Spinal cord (tissue), 9 donors: ENCODE measurements at regions not wholly inside any gene's neighbourhood (a gene's known extent, or its start where the extent isn't known, plus 50 kb on each side); places are given as distances from the start of the nearest gene placed in this dataset.

Source experiments
- DNase-seq, 6 donors: peaks; one replicate each; pipeline versions ENCODE4 v3.0.0 to v3.0.0-alpha.2; 2013 to 2015; ENCODE audit warnings: low spot score in 6 of 6, low read depth in 4 of 6
- H3K27ac ChIP-seq: one replicate; pipeline ENCODE4 v1.5.1; 2013; ENCODE audit warnings: low read depth, low read length, control low read depth
- H3K27me3 ChIP-seq: one replicate; pipeline ENCODE4 v1.6.1; 2013; ENCODE audit warnings: low read length; ENCODE audit not compliant: control insufficient read depth, insufficient read depth
- H3K36me3 ChIP-seq: one replicate; pipeline ENCODE4 v1.6.1; 2013; ENCODE audit warnings: low read length; ENCODE audit not compliant: control insufficient read depth, insufficient read depth
- H3K4me1 ChIP-seq: one replicate; pipeline ENCODE4 v1.6.1; 2013; ENCODE audit warnings: low read length; ENCODE audit not compliant: control insufficient read depth, insufficient read depth
- H3K4me3 ChIP-seq: one replicate; pipeline ENCODE4 v1.5.1; 2013; ENCODE audit warnings: low read depth, low read length, control low read depth
- H3K9me3 ChIP-seq: one replicate; pipeline ENCODE4 v1.6.1; 2013; ENCODE audit warnings: low read length; ENCODE audit not compliant: control insufficient read depth, insufficient read depth
- WGBS: methylation state at CpG from one replicate; pipeline ENCODE4 v1.1.5; 2013; ENCODE audit warnings: missing lambda C conversion rate; ENCODE audit not compliant: insufficient coverage; 5-methylcytosine and 5-hydroxymethylcytosine counted together
- donor health status: healthy.

DNA sequence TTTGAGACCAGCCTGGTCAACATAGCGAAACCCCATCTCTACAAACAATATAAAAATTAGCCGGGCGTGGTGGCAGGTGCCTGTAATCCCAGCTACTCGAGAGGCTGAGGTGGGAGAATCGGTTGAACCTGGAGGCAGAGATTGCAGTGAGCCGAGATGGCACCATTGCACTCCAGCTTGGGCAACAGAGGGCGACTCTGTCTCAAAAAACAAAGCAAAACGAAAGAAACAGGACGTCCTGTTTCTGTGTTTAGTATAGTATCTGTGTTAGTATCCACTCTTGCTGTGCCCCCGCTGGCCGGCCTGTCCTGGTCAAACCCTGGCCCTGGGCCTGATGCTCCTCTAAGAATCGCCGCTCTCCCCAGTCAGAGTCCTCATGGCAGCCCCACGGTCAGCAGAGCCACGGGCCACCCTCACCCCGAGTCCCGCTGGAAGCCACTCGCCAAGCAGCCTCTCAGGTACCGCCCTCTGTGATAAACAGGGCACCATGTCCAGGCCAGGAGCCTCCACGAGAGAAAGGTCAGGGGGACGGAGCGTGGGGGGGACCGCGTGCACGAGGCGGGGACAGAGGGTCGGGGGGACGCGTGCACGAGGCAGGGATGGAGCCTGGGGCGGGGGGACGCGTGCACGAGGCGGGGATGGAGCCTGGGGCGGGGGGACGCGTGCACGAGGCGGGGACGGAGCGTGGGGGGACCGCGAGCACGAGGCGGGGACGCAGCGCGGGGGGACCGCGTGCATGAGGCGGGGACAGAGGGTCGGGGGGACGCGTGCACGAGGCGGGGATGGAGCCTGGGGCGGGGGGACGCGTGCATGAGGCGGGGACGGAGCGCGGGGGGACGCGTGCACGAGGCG lies 384.5 kb downstream of the SMOC2 start:
- no peak for DNase-seq
- Histone ChIP-seq H3K4me1 (no peaks in the 10 kb centered on the region), H3K27me3 (no peaks in the 10 kb centered on the region), H3K9me3 (no peaks in the 10 kb centered on the region), H3K36me3 (no peaks in the 10 kb centered on the region), H3K27ac (no peak overlapping the region), H3K4me3 (no peak overlapping the region)
- WGBS: 94% methylated on average over 47 of the region's 68 CpGs

DNA sequence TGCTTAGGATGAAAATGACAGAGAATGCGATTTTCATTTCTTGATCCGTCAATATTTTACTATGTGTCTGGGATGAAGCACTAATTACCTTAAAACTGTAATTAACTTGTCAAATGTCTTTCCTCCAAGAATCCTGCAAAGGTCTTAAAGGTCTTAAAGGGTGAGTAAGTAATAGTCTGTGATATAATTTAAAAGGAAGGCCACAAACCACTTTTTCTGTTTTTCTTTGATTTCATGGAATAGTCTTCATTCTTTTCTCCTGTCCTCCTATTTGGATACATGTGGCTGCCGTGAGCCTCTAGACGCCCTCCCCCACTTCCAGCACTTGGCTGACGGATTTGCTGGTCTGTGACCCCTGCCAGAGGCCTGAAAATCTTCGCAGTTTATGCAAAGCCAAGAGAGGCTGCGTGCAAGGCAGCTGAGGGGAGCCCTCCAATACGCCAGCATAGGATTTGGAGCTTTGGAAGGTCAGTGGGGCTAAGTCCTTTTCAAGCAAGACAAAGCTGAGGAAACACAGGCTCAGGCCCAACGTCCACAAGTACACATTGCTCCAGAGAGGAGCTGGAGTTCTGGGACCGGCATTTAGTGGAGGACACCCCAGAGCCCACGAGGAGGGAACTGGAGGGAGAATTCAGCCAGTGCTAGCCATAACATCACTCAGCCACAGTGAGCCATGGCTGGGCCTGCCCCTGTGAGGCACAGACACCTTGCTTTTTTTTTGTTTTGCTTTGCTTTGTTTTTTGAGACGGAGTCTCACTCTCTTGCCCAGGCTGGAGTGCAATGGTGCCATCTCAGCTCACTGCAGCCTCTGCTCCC lies 382.6 kb downstream of the SMOC2 start:
- Histone ChIP-seq H3K9me3 (no peaks in the 10 kb centered on the region), H3K36me3 (no peaks in the 10 kb centered on the region), H3K4me3 (no peak overlapping the region), H3K27ac (peak overlapping the region; percentile 33), H3K27me3 (no peaks in the 10 kb centered on the region), H3K4me1 (no peaks in the 10 kb centered on the region)
- peak in 2 of 6 donors; percentile 10 to 53 for DNase-seq
- 50% methylated on average over 8 of the region's 12 CpGs for WGBS

DNA sequence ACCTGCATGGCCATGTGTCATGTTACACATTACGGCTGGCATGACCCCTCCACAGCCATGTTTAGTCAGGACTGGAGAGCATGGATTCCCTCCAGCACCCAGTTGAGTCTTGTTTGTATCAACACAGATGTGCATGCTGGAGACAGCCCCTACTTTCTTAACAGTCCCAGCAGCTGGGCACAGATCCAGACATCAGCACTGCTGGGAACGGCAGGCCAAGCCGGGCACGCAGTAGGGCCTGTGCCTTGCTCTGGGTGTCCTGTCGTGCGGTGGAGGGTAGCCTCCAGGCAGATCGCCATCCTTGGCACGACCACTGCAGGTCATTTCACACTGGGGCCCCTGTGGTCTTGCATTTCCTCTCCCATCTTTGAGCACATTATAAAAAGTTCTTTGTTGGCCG lies 381.4 kb downstream of the SMOC2 start:
- DNase-seq: peak in 1 of 6 donors; percentile 37
- no peak overlapping the region for H3K27ac ChIP-seq
- H3K9me3 ChIP-seq: peaks cover 2% of the 10 kb centered on the region
- no peaks in the 10 kb centered on the region for H3K36me3 ChIP-seq
- no peaks in the 10 kb centered on the region for H3K4me1 ChIP-seq
- H3K27me3 ChIP-seq: no peaks in the 10 kb centered on the region
- H3K4me3 ChIP-seq: no peak overlapping the region
- WGBS: 48% methylated on average over 8 of the region's 9 CpGs

DNA sequence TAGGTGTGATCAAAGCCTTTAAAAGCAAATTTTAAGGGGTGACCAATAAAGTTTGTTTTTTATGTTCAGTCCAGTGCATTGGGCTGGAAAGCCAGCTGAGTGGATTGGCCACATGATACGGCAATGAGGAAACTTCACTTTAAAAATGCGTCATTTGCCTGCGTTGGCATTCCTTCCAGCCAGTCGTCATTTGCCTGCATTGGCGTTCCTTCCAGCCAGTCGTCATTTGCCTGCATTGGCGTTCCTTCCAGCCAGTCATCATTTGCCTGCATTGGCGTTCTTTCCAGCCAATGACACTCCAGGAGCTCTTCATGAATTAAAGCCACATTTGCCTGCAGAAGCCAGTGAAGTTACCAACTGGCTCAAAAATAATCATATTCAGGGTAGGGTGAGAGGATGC lies 378.6 kb downstream of the SMOC2 start:
- H3K4me3 ChIP-seq: no peak overlapping the region
- no peak for DNase-seq
- no peaks in the 10 kb centered on the region for H3K36me3 ChIP-seq
- H3K4me1 ChIP-seq: no peaks in the 10 kb centered on the region
- no peak overlapping the region for H3K27ac ChIP-seq
- 94% methylated on average over 8 of the region's 8 CpGs for WGBS
- H3K9me3 ChIP-seq: peaks cover 2% of the 10 kb centered on the region
- H3K27me3 ChIP-seq: no peaks in the 10 kb centered on the region

DNA sequence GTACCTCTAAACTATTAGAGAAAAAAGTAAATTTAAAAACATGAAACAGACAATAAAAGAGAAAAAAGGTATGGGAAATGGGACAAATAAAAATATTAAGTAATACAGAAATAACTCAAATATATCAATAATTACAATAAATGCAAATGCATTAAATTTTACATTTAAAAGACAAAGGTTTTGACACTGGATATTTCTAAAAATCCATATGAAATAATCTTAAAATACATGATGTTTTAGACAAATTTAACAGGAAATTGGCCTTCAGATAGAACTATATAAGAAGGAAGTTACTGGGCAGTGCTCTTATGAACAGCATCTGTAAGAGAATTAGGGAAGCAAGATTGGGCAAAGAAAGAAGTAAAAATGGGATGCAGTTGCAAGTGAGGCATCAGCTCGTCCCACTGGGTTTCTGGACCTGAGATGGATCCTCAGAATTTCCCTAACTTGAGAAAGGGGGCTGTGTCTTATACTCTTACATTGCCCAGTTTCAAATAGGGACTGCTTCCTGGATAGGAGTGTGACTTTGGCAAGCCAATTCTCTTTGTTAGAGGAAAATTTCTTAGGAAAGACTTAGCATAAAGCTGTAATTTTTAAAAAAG lies 376.7 kb downstream of the SMOC2 start:
- no peak overlapping the region for H3K27ac ChIP-seq
- DNase-seq: no peak
- WGBS: 80% methylated on average over 1 of the region's 1 CpG
- peaks cover 2% of the 10 kb centered on the region for H3K9me3 ChIP-seq
- no peaks in the 10 kb centered on the region for H3K36me3 ChIP-seq
- H3K4me1 ChIP-seq: no peaks in the 10 kb centered on the region
- no peak overlapping the region for H3K4me3 ChIP-seq
- no peaks in the 10 kb centered on the region for H3K27me3 ChIP-seq

DNA sequence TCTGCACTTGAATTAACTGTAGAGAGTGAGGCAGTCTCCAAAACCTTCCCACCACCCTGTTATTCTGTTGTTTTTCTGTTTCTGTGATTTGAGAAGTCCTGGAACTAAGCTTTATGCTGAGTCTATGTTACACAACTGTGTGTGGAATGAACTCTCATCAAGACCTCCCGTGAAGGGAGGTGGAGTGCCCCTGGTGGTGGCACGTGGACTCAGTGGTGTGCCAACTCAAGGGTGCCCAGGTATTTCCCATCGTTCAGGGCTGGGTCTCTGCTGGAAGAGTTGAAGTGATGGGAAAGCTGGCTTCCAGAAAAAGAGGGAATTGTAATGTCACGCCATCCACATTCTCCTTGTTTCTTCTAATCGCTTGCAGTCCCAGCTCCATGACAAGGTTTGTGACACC lies 374.2 kb downstream of the SMOC2 start:
- no peaks in the 10 kb centered on the region for H3K36me3 ChIP-seq
- H3K4me3 ChIP-seq: no peak overlapping the region
- H3K27me3 ChIP-seq: no peaks in the 10 kb centered on the region
- peaks cover 2% of the 10 kb centered on the region for H3K9me3 ChIP-seq
- no peak overlapping the region for H3K27ac ChIP-seq
- DNase-seq: no peak
- H3K4me1 ChIP-seq: no peaks in the 10 kb centered on the region
- WGBS: 67% methylated on average over 3 of the region's 5 CpGs

DNA sequence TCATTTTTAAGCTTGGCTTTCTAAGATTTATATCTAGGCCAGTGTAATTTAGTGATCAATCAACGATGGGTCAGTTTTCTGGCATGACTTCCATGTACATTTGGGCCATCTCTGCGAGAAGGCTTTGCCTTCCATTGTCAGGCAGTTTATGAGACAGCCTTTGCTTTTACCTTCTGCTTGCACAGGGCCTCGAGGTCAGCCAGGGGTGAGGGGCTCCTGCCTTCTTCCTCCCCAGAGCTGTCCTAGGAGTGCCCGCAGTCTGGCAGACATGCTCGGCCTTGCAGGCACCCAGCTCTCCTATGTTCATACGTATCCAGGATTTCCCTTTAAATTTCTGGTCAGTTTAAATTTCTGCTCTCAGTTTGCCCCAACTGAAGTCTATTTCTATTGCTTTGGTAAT lies 367.2 kb downstream of the SMOC2 start:
- no peak overlapping the region for H3K27ac ChIP-seq
- H3K4me3 ChIP-seq: no peak overlapping the region
- no peaks in the 10 kb centered on the region for H3K36me3 ChIP-seq
- no peak for DNase-seq
- no peaks in the 10 kb centered on the region for H3K27me3 ChIP-seq
- 55% methylated on average over 5 of the region's 6 CpGs for WGBS
- peaks cover 1% of the 10 kb centered on the region for H3K9me3 ChIP-seq
- H3K4me1 ChIP-seq: no peaks in the 10 kb centered on the region

DNA sequence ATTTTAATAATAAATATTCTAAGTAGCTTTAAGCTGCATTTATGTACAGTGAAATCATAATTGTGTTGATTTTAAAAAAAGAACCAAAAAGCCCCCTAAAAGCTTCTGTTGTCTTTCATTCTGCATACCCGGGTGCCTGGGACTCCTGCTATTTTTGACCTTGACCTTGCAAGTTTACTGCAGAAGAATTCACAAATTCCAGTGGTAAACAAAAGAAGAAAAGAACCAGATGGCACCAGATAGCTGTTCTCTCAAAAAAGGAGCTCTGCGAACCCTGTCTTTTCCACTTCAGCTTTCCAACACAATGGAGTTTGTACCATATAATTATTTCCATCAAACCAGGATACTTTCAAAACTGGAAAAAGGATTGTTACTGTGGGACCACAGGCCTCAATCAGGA lies 363.3 kb downstream of the SMOC2 start:
- H3K4me1 ChIP-seq: no peaks in the 10 kb centered on the region
- peaks cover 1% of the 10 kb centered on the region for H3K9me3 ChIP-seq
- H3K36me3 ChIP-seq: no peaks in the 10 kb centered on the region
- no peak for DNase-seq
- no peak overlapping the region for H3K4me3 ChIP-seq
- 18% methylated on average over 1 of the region's 2 CpGs for WGBS
- H3K27me3 ChIP-seq: no peaks in the 10 kb centered on the region
- H3K27ac ChIP-seq: no peak overlapping the region

DNA sequence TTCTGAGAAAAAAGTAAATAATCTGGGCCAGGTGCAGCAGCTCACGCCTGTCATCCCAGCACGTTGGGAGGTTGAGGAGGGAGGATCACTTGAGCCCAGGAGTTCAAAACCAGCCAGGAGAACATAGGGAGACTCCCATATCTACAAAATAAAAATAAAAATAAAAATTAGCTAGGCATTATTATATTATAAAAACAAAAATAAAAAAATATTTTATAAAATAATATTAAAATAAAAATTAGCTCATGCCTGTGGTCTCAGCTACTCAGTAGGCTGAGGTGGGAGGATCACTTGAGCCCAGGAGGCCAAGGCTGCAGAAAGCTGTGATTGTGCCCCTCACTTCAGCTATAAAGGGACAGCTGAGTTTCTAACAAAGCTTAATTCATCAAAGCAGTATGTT lies 362.9 kb downstream of the SMOC2 start:
- Histone ChIP-seq H3K4me3 (no peak overlapping the region), H3K4me1 (no peaks in the 10 kb centered on the region), H3K27ac (no peak overlapping the region), H3K27me3 (no peaks in the 10 kb centered on the region), H3K9me3 (peaks cover 1% of the 10 kb centered on the region), H3K36me3 (no peaks in the 10 kb centered on the region)
- DNase-seq: no peak
- no CpG with 5 or more reads among the region's 2 CpGs for WGBS
